GM23338 (cell line): ENCODE measurements at regions not wholly inside any gene's neighbourhood (a gene's known extent, or its start where the extent isn't known, plus 50 kb on each side); places are given as distances from the start of the nearest gene placed in this dataset.

Experiments
- CTCF ChIP-seq, 2 experiments: fragments of 200-600 bp in 1 of 2; sonication (generic) in 1 of 2; conservative IDR thresholded peaks; 2 replicates each; pipeline versions ENCODE4 v1.5.1 to v1.6.1; 2016 to 2017; ENCODE audit warnings: antibody characterized with exemption in 2 of 2, low read depth in 2 of 2, mild to moderate bottlenecking in 2 of 2, moderate library complexity in 1 of 2
- EZH2 ChIP-seq: fragments of 200-600 bp; sonication (generic); IDR thresholded peaks from one replicate; pipeline ENCODE4 v1.8.0; 2017; ENCODE audit warnings: antibody characterized with exemption, mild to moderate bottlenecking, low read depth; ENCODE audit not compliant: unreplicated experiment
- STAT1 ChIP-seq: IDR thresholded peaks from one replicate; pipeline ENCODE4 v1.6.1; 2016; ENCODE audit warnings: antibody characterized with exemption; ENCODE audit not compliant: unreplicated experiment

DNA sequence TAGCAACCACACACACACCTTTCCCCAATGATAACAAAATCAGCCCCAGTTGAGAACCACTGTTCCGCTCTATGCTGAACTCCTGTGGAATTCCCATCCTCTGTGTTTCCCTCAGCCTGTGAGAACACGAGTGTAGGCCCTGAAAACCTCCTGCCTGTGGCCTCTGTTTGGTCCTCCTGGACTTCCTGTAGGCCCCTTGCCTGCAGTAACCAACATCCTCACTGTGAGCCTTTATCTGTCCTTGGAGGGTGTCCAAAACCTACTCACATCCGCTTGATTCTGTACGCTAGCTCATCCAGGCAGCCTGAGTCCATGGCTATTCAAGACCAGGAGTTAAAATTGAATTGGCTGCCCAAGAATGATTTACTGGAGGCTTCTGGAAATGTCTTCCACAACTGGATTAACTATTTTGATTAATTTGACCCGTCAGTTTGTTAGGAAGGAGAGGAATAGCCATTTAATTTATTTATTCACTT, 149.8 kb downstream of the AKR1D1 start:
- no peak for TF ChIP-seq EZH2
- TF ChIP-seq STAT1, result no peak
- TF ChIP-seq CTCF (conservative IDR thresholded peaks at IDR 0.05; ENCODE audit: low read depth in 2 of 2), result no peak
